Activated CD8-positive, alpha-beta memory T cell treated with anti-CD3 and anti-CD28 coated beads, Interleukin-2, amount 50 U/mL, for 48 hours (primary cell): ENCODE measurements at regions not wholly inside any gene's neighbourhood (a gene's known extent, or its start where the extent isn't known, plus 50 kb on each side); places are given as distances from the start of the nearest gene placed in this dataset.
"Not testable (repeated sequence)": the region's sequence is repeated elsewhere in the genome, so short reads cannot be mapped to it uniquely, and the experiment has no call there.

Source experiments
- DNase-seq: peaks from one replicate; pipeline ENCODE4 v3.0.0-alpha.2; 2020

- no peak for DNase-seq
Measured at GRCh38 chr2:194319222-194319992, 1337.6 kb upstream of the SLC39A10 start.

GRCh38 chr2:194314042-194314441, 1343.0 kb upstream of the SLC39A10 start:
- DNase-seq = no peak

- no peak for DNase-seq
Measured at GRCh38 chr2:194304191-194304590, 1352.8 kb upstream of the SLC39A10 start.

- no peak for DNase-seq
Measured at GRCh38 chr2:194301946-194302345, 1355.1 kb upstream of the SLC39A10 start.

DNA sequence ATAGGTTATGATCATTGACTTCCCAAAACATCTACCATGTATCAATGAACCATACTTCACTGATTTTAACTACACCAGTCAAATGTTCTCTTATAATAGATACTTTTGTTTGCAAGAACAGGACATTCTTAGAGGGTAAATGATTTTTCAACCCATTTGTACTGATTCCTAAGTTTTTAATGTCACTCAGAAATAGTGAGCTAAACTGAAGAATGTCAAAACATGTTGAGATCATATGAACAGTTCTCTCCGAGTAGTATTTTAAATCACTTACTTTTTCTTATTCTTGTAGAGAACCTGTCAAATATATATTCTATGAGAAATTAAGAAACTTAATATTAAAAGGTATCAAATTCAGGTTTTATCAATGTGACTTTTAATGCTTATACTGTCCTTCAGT, 1362.9 kb upstream of the SLC39A10 start:
- DNase-seq = no peak

GRCh38 chr2:194291104-194291503, 1365.9 kb upstream of the SLC39A10 start:
- DNase-seq = no peak

DNA sequence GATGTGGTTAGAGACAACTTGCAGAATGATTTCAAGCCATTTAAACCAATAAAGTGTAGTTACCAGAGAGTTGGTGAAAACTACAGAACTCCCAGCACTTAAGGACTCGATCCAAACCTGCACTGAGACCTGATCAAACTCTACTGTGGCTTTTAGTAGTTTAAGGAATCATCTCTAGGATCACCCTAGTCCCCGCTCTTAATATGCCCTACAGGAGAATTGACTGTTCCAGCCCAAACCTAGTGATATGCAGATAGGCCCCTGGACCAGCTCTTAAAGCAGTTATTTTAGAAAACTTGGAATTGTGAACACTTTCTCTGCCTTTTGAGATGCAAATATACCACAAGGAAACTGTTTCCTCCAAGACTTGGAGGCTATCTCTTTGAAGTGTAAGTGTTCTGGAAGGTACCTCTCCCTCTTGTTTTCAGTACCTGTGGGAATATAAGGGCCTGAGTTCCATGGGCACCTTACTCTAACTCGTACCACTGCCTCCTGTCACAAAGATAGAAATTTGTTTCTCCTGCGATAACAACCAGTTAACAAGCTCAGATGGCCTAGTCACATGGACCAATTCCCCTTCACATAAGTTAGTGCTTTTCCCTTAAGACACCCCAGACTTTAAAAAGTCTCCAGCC, 1367.2 kb upstream of the SLC39A10 start:
- DNase-seq = no peak

DNA sequence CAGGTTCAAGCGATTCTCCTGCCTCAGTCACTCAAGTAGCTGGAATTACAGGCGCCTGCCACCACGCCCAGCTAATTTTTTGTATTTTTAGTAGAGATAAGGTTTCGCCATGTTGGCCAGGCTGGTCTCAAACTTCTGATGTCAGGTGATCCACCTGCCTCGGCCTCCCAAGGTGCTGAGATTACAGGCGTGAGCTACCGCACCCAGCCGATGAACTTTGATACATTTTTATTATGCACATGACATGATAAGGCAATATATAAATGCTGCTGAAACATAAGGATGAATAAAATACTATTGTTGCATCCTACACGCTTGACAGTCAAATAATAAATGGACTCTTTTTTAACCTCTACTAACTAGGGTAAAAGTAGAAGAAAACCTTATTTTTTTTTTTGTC, 1380.4 kb upstream of the SLC39A10 start:
- not testable (repeated sequence) for DNase-seq

DNA sequence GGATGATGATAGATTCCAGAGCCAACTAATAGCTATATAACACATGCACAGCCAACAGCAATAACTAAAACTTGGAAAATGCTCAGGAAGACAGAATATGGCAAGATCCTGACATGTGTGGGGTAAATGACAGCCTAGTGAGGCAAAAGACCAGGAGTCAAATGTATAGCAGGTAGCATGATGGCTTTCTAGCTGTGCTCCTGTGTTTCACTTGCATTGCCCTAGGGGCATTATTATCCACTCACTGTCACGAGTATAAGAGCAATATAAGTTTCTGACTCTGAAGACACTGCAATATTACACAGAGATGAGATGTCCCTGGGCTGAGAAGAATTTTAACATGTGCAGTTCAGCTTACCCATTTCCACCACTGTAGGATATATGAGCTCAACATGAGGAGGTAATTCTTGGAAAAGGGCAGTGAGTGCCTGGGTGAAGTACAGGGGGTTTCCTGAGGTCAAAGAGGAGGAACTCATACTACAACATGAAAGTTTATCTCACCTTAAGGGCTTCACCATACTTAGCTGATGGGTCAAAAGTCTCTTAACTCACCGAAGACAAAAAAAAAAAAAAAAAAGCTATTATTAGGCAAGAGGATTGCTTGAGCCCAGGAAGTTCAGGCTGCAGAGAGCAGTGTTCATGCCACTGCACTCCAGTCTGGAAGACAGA, 1385.6 kb upstream of the SLC39A10 start:
- no peak for DNase-seq

GRCh38 chr2:194270648-194271047, 1386.4 kb upstream of the SLC39A10 start:
- DNase-seq = no peak

- no peak for DNase-seq
Measured at GRCh38 chr2:194264586-194264985, 1392.4 kb upstream of the SLC39A10 start.

GRCh38 chr2:194260185-194260584, 1396.8 kb upstream of the SLC39A10 start:
- no peak for DNase-seq

DNA sequence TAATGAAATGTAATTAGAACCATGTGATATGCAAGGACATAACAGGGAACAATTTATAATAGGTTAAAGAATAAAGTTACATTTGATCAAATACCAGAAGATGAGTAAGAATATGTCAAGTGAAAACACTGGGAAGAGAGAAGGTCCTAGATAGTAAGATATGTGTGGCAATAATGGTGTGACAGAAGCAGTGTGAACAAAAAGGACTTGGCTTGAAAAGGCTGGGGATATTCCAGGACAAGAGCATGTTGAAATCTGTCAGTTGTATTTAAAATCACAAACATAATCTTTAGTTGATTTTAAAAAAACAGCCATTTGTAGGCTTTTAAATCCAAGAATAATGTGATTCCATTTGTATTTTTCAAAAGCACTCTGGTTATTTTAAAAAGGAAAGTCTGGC, 1399.9 kb upstream of the SLC39A10 start:
- DNase-seq = no peak

GRCh38 chr2:194253528-194254259, 1403.3 kb upstream of the SLC39A10 start:
- no peak for DNase-seq

GRCh38 chr2:194252127-194252526, 1404.9 kb upstream of the SLC39A10 start:
- DNase-seq = no peak

DNA sequence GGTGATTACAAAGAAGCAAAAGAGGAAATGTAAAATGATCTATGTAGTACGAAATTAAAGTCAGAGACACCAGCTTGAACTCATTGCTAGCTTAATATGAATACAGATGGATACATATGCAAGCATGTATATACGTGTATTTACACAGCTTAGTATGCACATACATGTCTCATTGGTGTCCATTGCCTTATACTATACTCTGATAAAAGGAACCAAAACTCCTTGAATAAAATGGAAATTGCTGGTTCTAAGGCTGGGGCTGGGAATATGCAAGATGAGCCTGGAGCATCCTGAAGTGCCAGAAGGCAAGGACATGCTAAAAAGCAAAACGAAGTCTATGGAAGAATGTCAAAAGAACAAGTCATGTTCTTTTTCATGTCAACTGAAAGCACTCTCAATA, 1424.4 kb upstream of the SLC39A10 start:
- DNase-seq = no peak

- DNase-seq = no peak
Measured at GRCh38 chr2:194223218-194223617, 1433.8 kb upstream of the SLC39A10 start.

DNA sequence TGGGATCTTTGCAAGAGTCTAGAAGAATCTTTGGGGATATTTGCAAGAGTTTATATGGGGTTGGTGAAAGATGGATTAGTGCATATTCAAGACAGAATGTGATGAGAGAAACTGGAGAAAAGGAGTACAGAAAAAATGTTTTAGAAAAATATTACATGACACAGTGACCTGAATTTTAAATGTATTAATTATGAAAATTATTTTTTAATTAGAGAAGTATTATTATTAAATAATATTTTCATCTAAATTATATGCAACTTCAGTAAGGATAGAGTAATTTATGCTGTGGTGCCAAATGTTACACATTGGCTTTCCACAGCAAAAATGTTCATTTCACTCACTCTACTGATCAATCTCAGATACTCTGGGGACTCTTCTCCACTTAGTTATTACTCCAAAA, 1442.8 kb upstream of the SLC39A10 start:
- DNase-seq = no peak

GRCh38 chr2:194205568-194206227, 1451.3 kb upstream of the SLC39A10 start:
- no peak for DNase-seq

GRCh38 chr2:194203898-194204297, 1453.1 kb upstream of the SLC39A10 start:
- no peak for DNase-seq

GRCh38 chr2:194182888-194183287, 1474.1 kb upstream of the SLC39A10 start:
- no peak for DNase-seq

DNA sequence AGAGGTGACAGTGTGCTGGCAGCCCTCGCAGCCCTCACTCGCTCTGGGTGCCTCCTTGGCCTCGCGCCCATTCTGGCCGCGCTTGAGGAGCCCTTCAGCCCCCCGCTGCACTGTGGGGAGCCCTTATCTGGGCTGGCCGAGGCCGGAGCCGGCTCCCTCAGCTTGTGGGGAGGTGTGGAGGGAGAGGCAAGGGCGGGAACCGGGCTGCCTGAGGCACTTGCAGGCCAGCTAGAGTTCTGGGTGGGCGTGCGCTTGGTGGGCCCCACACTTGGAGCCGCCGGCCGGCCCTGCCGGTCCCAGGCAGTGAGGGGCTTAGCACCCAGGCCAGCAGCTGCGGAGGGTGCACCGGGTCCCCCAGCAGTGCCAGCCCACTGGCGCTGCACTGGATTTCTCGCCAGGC, 1480.9 kb upstream of the SLC39A10 start:
- DNase-seq = no peak

DNA sequence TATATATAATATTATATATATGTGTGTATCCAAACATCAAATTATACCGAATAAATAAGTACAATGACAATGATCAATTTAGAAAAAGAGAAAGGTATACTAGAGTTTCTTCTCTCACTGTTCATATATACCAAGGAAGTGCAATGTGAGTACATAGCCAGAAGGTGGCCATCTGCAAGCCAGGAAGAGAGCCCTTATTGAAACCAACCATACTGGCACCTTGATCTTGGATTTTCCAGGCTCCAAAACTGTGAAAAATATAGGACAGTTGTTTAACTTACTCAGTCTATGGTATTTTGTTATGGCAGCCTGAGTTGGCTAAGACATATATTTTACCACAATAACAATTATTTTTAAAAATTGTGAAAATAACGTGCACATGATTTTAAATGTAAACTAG, 1490.2 kb upstream of the SLC39A10 start:
- DNase-seq = no peak
